Gastrocnemius medialis (tissue), 4 donors: ENCODE measurements at regions not wholly inside any gene's neighbourhood (a gene's known extent, or its start where the extent isn't known, plus 50 kb on each side); places are given as distances from the start of the nearest gene placed in this dataset.

Source experiments
- ATAC-seq, 2 donors: fragments of 150-250 bp; one replicate each; pipeline ENCODE4 v1.9.1; 2016
- DNase-seq, 2 donors: peaks; one replicate each; pipeline ENCODE4 v3.0.0-alpha.2; 2019
- H3K27ac ChIP-seq, 4 donors: fragments of 200-600 bp; sonication (generic); 1 replicate in 1 of 4; 2 replicates in 3 of 4; pipeline ENCODE4 v1.5.1; 2016 to 2018; ENCODE audit warnings: mild to moderate bottlenecking in 2 of 4, moderate library complexity in 1 of 4
- H3K27me3 ChIP-seq, 3 donors: fragments of 200-600 bp; sonication (generic) in 2 of 3; 1 replicate in 1 of 3; 2 replicates in 2 of 3; pipeline versions ENCODE4 v1.5.1 to v1.6.0; 2016 to 2019; ENCODE audit warnings: mild to moderate bottlenecking in 1 of 3, moderate library complexity in 1 of 3
- H3K36me3 ChIP-seq, 2 donors: fragments of 200-600 bp; sonication (generic) in 1 of 2; one replicate each; pipeline ENCODE4 v1.5.1; 2017 to 2018
- H3K4me1 ChIP-seq, 2 donors: fragments of 200-600 bp; sonication (generic) in 1 of 2; one replicate each; pipeline ENCODE4 v1.5.1; 2016 to 2017; ENCODE audit warnings: mild to moderate bottlenecking in 2 of 2
- H3K4me3 ChIP-seq, 4 donors: fragments of 200-600 bp; sonication (generic) in 3 of 4; 1 replicate in 1 of 4; 2 replicates in 3 of 4; pipeline ENCODE4 v1.5.1; 2016 to 2019; ENCODE audit warnings: mild to moderate bottlenecking in 2 of 4
- H3K9me3 ChIP-seq, 3 donors: fragments of 200-600 bp; sonication (generic) in 2 of 3; 1 replicate in 1 of 3; 2 replicates in 2 of 3; pipeline ENCODE4 v1.5.1; 2016 to 2019
- POLR2A ChIP-seq, 2 donors: fragments of 450-650 bp; IDR thresholded peaks; one replicate each; pipeline ENCODE4 v1.6.1; 2017; ENCODE audit warnings: antibody characterized with exemption in 2 of 2, mild to moderate bottlenecking in 2 of 2, moderate library complexity in 2 of 2
- in situ Hi-C, 4 donors: fragments of 200-750 bp; cut with MboI; loops; one replicate each; pipeline versions ENCODE4 v1.15.0 to v1.8.0; 2017; ENCODE audit warnings: low sequenced_read_pairs in 4 of 4
- intact Hi-C: fragments of 100-400 bp; cut with DNase I; formaldehyde crosslinking; loops from one replicate; pipeline ENCODE4 v1.15.1; 2023; ENCODE audit warnings: low total_unique reads
- TF ChIP-seq, protein P1 (sequence below), 5 experiments: fragments of 450-650 bp in 3 of 5; fragments of 200-600 bp in 2 of 5; sonication (generic) in 2 of 5; IDR thresholded peaks in 4 of 5; conservative IDR thresholded peaks in 1 of 5; 1 replicate in 4 of 5; 2 replicates in 1 of 5; pipeline ENCODE4 v1.5.1; 2016 to 2019; ENCODE audit warnings: antibody characterized with exemption in 5 of 5, mild to moderate bottlenecking in 3 of 5, moderate library complexity in 3 of 5

DNA sequence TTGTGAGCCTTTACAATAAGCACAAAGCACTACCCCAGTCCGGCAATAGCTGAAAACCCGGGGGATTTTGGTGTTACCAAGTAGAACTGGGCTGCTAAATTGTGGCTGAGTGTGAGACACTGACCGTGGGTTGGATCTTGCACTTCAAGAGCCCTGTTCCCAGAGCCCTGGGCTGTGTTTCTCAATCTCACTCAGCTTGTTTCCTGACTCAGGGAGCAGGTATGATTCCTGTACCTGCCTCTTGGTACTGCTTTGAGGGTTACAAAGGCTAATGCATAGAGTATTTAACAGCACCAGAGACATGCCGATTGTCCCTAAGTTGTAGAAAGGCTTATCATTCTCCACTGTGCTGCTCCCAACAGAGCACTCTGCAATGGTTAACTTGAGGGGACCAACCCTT, 134.6 kb downstream of the TEX36 start:
- H3K27ac ChIP-seq: no peak overlapping the region
- no peaks in the 10 kb centered on the region for H3K9me3 ChIP-seq
- intact Hi-C loops: no loop called here
- TF ChIP-seq, protein P1, sequence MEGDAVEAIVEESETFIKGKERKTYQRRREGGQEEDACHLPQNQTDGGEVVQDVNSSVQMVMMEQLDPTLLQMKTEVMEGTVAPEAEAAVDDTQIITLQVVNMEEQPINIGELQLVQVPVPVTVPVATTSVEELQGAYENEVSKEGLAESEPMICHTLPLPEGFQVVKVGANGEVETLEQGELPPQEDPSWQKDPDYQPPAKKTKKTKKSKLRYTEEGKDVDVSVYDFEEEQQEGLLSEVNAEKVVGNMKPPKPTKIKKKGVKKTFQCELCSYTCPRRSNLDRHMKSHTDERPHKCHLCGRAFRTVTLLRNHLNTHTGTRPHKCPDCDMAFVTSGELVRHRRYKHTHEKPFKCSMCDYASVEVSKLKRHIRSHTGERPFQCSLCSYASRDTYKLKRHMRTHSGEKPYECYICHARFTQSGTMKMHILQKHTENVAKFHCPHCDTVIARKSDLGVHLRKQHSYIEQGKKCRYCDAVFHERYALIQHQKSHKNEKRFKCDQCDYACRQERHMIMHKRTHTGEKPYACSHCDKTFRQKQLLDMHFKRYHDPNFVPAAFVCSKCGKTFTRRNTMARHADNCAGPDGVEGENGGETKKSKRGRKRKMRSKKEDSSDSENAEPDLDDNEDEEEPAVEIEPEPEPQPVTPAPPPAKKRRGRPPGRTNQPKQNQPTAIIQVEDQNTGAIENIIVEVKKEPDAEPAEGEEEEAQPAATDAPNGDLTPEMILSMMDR (IDR thresholded peaks at IDR 0.05 in 4 of 5, conservative IDR thresholded peaks at IDR 0.05 in 1 of 5): no peak
- no peak for TF ChIP-seq POLR2A (IDR thresholded peaks at IDR 0.05)
- no peak for ATAC-seq
- H3K27me3 ChIP-seq: peaks cover 0 to 14% (median 0%) of the 10 kb centered on the region in 3 donors
- in situ Hi-C loops: no loop called here
- DNase-seq: no peak
- no peaks in the 10 kb centered on the region for H3K36me3 ChIP-seq
- no peaks in the 10 kb centered on the region for H3K4me1 ChIP-seq
- H3K4me3 ChIP-seq: no peak overlapping the region

DNA sequence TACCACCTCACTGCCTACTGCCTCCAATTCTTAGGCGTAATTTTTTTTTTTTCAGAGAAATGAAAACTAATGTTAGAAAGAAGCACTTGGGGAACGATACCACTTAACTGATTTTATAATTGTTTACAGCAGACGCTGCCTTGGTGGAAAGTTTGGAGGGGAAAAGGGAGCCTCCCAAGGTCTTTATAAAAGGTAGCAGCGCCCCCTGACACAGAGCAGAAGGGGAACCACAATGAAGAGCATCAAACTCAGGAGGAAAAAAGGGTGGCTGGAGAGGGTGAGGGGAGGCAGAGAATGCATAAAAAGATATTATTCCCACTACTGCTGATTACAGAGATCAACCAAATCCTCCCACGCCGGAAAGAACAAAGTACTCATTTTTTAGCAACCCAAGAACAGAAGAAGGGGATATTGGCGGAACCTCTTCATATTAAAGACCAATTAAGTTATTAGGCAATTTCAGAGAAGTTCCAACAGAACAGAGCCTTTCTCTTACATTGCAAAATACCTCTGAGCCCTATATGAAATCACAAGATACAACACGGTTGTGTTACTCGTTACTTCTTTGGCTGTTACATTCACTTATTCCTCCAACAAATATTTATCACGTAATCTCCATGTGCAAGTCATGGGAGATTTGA, 135.8 kb downstream of the TEX36 start:
- TF ChIP-seq, protein P1 (IDR thresholded peaks at IDR 0.05 in 4 of 5, conservative IDR thresholded peaks at IDR 0.05 in 1 of 5): no peak
- TF ChIP-seq POLR2A (IDR thresholded peaks at IDR 0.05): no peak
- Histone ChIP-seq H3K36me3 (no peaks in the 10 kb centered on the region), H3K27ac (no peak overlapping the region), H3K27me3 (peaks cover 0 to 14% (median 0%) of the 10 kb centered on the region in 3 donors), H3K4me1 (no peaks in the 10 kb centered on the region), H3K4me3 (no peak overlapping the region), H3K9me3 (no peaks in the 10 kb centered on the region)
- intact Hi-C loops: no loop called here
- ATAC-seq (no peak), DNase-seq (no peak)
- in situ Hi-C loops: no loop called here

DNA sequence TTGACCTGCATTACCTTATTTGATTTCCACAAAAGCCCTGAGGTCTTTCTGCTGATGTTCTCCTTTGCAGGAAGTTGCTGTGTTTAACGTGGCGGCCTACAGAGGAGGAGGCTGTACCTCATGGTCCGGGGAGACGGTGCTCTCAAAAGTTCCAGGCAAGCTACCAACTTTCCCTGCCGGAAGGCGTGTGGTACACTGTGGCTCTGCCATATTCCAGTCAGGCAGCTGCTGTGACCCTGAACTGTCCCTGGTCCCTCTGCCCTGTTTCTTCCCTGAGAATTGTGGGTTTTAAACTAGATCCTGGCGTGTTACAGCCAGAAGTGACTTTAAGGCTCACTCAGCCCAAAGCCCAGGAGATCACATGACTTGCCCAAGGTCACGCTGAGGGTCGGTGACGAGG, 139.2 kb downstream of the TEX36 start:
- in situ Hi-C loops: no loop called here
- H3K9me3 ChIP-seq: no peaks in the 10 kb centered on the region
- no peak overlapping the region for H3K27ac ChIP-seq
- intact Hi-C loops: no loop called here
- TF ChIP-seq, protein P1 (IDR thresholded peaks at IDR 0.05 in 4 of 5, conservative IDR thresholded peaks at IDR 0.05 in 1 of 5): no peak
- TF ChIP-seq POLR2A (IDR thresholded peaks at IDR 0.05): no peak
- H3K4me3 ChIP-seq: no peak overlapping the region
- H3K27me3 ChIP-seq: no peaks in the 10 kb centered on the region
- no peaks in the 10 kb centered on the region for H3K4me1 ChIP-seq
- DNase-seq (no peak), ATAC-seq (no peak)
- H3K36me3 ChIP-seq: no peaks in the 10 kb centered on the region

DNA sequence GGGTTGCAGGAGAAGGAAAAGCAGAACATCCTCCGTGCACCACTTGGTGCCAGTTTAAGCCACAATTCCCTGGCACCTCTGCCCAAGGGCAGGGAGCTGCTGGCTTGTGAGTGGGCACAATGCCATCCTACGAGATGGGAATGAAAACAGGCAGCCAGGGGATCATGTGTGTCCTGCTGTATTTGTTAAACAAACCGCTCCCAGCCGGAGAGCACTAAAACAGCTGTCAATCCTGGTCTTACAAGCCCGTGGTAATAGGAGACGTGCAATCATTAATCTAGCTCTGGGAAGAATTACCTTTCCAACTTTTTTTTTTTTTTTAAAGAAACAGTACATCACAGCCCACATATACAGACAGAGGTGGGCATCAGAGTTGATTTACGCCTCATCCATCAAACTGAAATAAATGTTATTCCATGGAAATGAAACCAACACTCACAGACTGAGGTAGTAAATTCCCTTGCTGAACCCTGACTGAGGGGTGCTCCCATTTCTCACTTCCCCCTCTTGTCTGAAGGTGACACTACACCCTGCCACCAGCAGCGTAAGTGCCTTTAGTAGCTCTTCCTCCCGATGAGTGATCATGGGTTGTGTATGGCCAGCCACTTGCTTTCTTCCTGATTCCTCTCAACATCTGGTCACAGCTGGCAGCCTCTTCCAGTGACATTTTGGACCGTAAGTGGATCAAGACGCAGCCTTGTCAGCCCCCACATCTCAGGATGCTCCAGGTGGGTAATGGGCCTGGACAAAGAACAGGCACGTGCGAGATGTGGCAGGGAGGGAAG, 143.8 kb downstream of the TEX36 start:
- H3K4me3 ChIP-seq: no peak overlapping the region
- H3K36me3 ChIP-seq: no peaks in the 10 kb centered on the region
- H3K27me3 ChIP-seq: no peaks in the 10 kb centered on the region
- no peak overlapping the region for H3K27ac ChIP-seq
- H3K4me1 ChIP-seq: no peaks in the 10 kb centered on the region
- intact Hi-C loops (no loop called here), in situ Hi-C loops (no loop called here)
- TF ChIP-seq POLR2A (IDR thresholded peaks at IDR 0.05): no peak
- TF ChIP-seq, protein P1 (IDR thresholded peaks at IDR 0.05 in 4 of 5, conservative IDR thresholded peaks at IDR 0.05 in 1 of 5): no peak
- DNase-seq (peak; percentile 21 to 28), ATAC-seq (peak; percentile 62 to 64)
- H3K9me3 ChIP-seq: no peaks in the 10 kb centered on the region
